Tibial nerve (tissue), 4 donors: ENCODE measurements at regions not wholly inside any gene's neighbourhood (a gene's known extent, or its start where the extent isn't known, plus 50 kb on each side); places are given as distances from the start of the nearest gene placed in this dataset.
"Not testable (repeated sequence)": the region's sequence is repeated elsewhere in the genome, so short reads cannot be mapped to it uniquely, and the experiment has no call there.

Experiments
- DNase-seq, 2 donors: peaks; one replicate each; pipeline ENCODE4 v3.0.0-alpha.2; 2019; ENCODE audit warnings: low spot score in 2 of 2
- H3K27ac ChIP-seq, 4 donors: fragments of 200-600 bp; sonication (generic) in 3 of 4; one replicate each; pipeline ENCODE4 v1.5.1; 2017 to 2019; ENCODE audit warnings: mild to moderate bottlenecking in 1 of 4
- H3K27me3 ChIP-seq, 2 donors: fragments of 200-600 bp; sonication (generic) in 1 of 2; one replicate each; pipeline versions ENCODE4 v1.5.1 to v1.6.0; 2017 to 2019
- H3K36me3 ChIP-seq, 3 donors: fragments of 200-600 bp; sonication (generic); one replicate each; pipeline ENCODE4 v1.5.1; 2018 to 2019
- H3K4me1 ChIP-seq, 4 donors: fragments of 200-600 bp; sonication (generic) in 3 of 4; one replicate each; pipeline ENCODE4 v1.5.1; 2017 to 2019
- H3K4me3 ChIP-seq, 4 donors: fragments of 200-600 bp; sonication (generic) in 3 of 4; one replicate each; pipeline ENCODE4 v1.5.1; 2017 to 2019; ENCODE audit warnings: mild to moderate bottlenecking in 1 of 4, moderate library complexity in 1 of 4
- H3K9me3 ChIP-seq, 4 donors: fragments of 200-600 bp; sonication (generic) in 3 of 4; one replicate each; pipeline ENCODE4 v1.5.1; 2017 to 2019
- CTCF ChIP-seq, 5 experiments: fragments of 200-600 bp in 3 of 5; fragments of 450-650 bp in 2 of 5; sonication (generic) in 3 of 5; IDR thresholded peaks; one replicate each; pipeline ENCODE4 v1.5.1; 2016 to 2019; ENCODE audit warnings: antibody characterized with exemption in 5 of 5, mild to moderate bottlenecking in 3 of 5, moderate library complexity in 2 of 5
- EP300 ChIP-seq, 2 donors: sonication (generic); formaldehyde crosslinking; IDR thresholded peaks; one replicate each; pipeline ENCODE4 v1.6.1; 2017; ENCODE audit warnings: antibody characterized with exemption in 2 of 2, mild to moderate bottlenecking in 1 of 2
- POLR2A ChIP-seq, 2 donors: fragments of 450-650 bp; IDR thresholded peaks; one replicate each; pipeline ENCODE4 v1.6.1; 2017; ENCODE audit warnings: antibody characterized with exemption in 2 of 2, mild to moderate bottlenecking in 2 of 2, moderate library complexity in 2 of 2
- whole genome bisulfite sequencing, 2 donors: methylation state at CpG; one replicate each; pipeline ENCODE4 v1.1.5; 2018; 5-methylcytosine and 5-hydroxymethylcytosine counted together

GRCh38 chr14:52125885-52126284 lies 57.0 kb upstream of the NID2 start:
- H3K36me3 ChIP-seq: no peaks in the 10 kb centered on the region
- peak overlapping the region in 2 of 4 donors; percentile 64 to 65 for H3K27ac ChIP-seq
- peaks cover 0 to 26% (median 12%) of the 10 kb centered on the region in 4 donors for H3K4me1 ChIP-seq
- TF ChIP-seq CTCF (IDR thresholded peaks at IDR 0.05) (no peak), POLR2A (IDR thresholded peaks at IDR 0.05) (no peak)
- DNase-seq: no peak
- WGBS, 2 donors: 90 to 91% methylated on average over 4 of the region's 4 CpGs
- no peaks in the 10 kb centered on the region for H3K27me3 ChIP-seq
- no peaks in the 10 kb centered on the region for H3K9me3 ChIP-seq
- H3K4me3 ChIP-seq: no peak overlapping the region

GRCh38 chr14:52124791-52125684 lies 56.2 kb upstream of the NID2 start:
- Histone ChIP-seq H3K9me3 (no peaks in the 10 kb centered on the region), H3K4me3 (no peak overlapping the region), H3K27me3 (no peaks in the 10 kb centered on the region), H3K4me1 (peaks cover 0 to 21% (median 12%) of the 10 kb centered on the region in 4 donors), H3K27ac (peak overlapping the region in 3 of 4 donors; percentile 32 to 65 (median 64)), H3K36me3 (no peaks in the 10 kb centered on the region)
- no peak for DNase-seq
- WGBS, 2 donors: 39 to 47% methylated on average over 7 of the region's 7 CpGs
- TF ChIP-seq POLR2A (IDR thresholded peaks at IDR 0.05) (no peak), EP300 (IDR thresholded peaks at IDR 0.05) (peak in 1 of 2 donors; percentile 19)

- 96 to 98% methylated on average over 15 to 16 of the region's 25 CpGs for WGBS, 2 donors
Measured at GRCh38 chr14:52122163-52122562, 53.3 kb upstream of the NID2 start.

GRCh38 chr14:52121441-52121840 lies 52.6 kb upstream of the NID2 start:
- no peak for DNase-seq
- peak overlapping the region in 3 of 4 donors; percentile 40 to 88 (median 58) for H3K27ac ChIP-seq
- H3K4me3 ChIP-seq: no peak overlapping the region
- WGBS, 2 donors: 73 to 80% methylated on average over 5 of the region's 5 CpGs
- no peaks in the 10 kb centered on the region for H3K36me3 ChIP-seq
- no peaks in the 10 kb centered on the region for H3K27me3 ChIP-seq
- H3K4me1 ChIP-seq: peaks cover 0 to 38% (median 12%) of the 10 kb centered on the region in 4 donors
- TF ChIP-seq POLR2A (IDR thresholded peaks at IDR 0.05) (no peak), CTCF (IDR thresholded peaks at IDR 0.05) (no peak), EP300 (IDR thresholded peaks at IDR 0.05) (no peak)
- H3K9me3 ChIP-seq: no peaks in the 10 kb centered on the region

More at GRCh38 chr14:52122163-52122562, 53.3 kb upstream of the NID2 start:
- not testable (repeated sequence) for DNase-seq, H3K27me3 ChIP-seq, H3K36me3 ChIP-seq, H3K4me3 ChIP-seq, H3K9me3 ChIP-seq
- Histone ChIP-seq H3K27ac (peak overlapping the region in 3 of 4 donors; percentile 40 to 88 (median 58)), H3K4me1 (peaks cover 0 to 31% (median 12%) of the 10 kb centered on the region in 4 donors)

- Histone ChIP-seq H3K4me3 (no peak overlapping the region), H3K27ac (peak overlapping the region; percentile 32 to 88 (median 70)), H3K9me3 (no peaks in the 10 kb centered on the region), H3K4me1 (peaks cover 0 to 26% (median 7%) of the 10 kb centered on the region in 4 donors), H3K27me3 (no peaks in the 10 kb centered on the region), H3K36me3 (no peaks in the 10 kb centered on the region)
- DNase-seq: peak in 1 of 2 donors; percentile 35
- WGBS, 2 donors: 37% methylated on average over 3 of the region's 3 CpGs
- TF ChIP-seq CTCF (IDR thresholded peaks at IDR 0.05) (no peak), EP300 (IDR thresholded peaks at IDR 0.05) (peak; percentile 73 to 85)
Measured at GRCh38 chr14:52119030-52119429, 50.2 kb upstream of the NID2 start.
